Neural progenitor cell (in vitro differentiated cells): ENCODE measurements at regions not wholly inside any gene's neighbourhood (a gene's known extent, or its start where the extent isn't known, plus 50 kb on each side); places are given as distances from the start of the nearest gene placed in this dataset.

Experiments
- DNase-seq: peaks from one replicate; pipeline ENCODE4 v3.0.0-alpha.2; 2016; ENCODE audit warnings: low spot score
- H2AFZ ChIP-seq: fragments of 200-600 bp; sonication (generic); replicated peaks from 2 replicates; pipeline ENCODE4 v1.6.1; 2016; ENCODE audit warnings: antibody characterized with exemption
- H3F3A ChIP-seq: fragments of 200-600 bp; sonication (generic); 2 replicates; pipeline ENCODE4 v1.6.1; 2016; ENCODE audit warnings: antibody characterized with exemption, low read depth
- H3K27ac ChIP-seq: fragments of 200-600 bp; sonication (generic); 2 replicates; pipeline ENCODE4 v1.5.1; 2016; ENCODE audit warnings: mild to moderate bottlenecking
- H3K27me3 ChIP-seq: fragments of 200-600 bp; sonication (generic); 2 replicates; pipeline ENCODE4 v1.6.1; 2016; ENCODE audit warnings: mild to moderate bottlenecking, moderate library complexity
- H3K36me3 ChIP-seq: fragments of 200-600 bp; sonication (generic); 2 replicates; pipeline ENCODE4 v1.5.1; 2016
- H3K4me1 ChIP-seq: fragments of 200-600 bp; sonication (generic); 2 replicates; pipeline ENCODE4 v1.6.1; 2016; ENCODE audit warnings: mixed run types
- H3K4me2 ChIP-seq: fragments of 200-600 bp; sonication (generic); 2 replicates; pipeline ENCODE4 v1.6.1; 2016
- H3K4me3 ChIP-seq: fragments of 200-600 bp; sonication (generic); 2 replicates; pipeline ENCODE4 v1.5.1; 2016
- H3K79me2 ChIP-seq: fragments of 200-600 bp; sonication (generic); 2 replicates; pipeline ENCODE4 v1.6.1; 2016; ENCODE audit warnings: low read depth
- H3K9ac ChIP-seq: fragments of 200-600 bp; sonication (generic); 2 replicates; pipeline ENCODE4 v1.6.1; 2016
- H3K9me3 ChIP-seq: fragments of 200-600 bp; sonication (generic); 2 replicates; pipeline ENCODE4 v1.5.1; 2016; ENCODE audit warnings: low read depth
- H4K20me1 ChIP-seq: fragments of 200-600 bp; sonication (generic); 2 replicates; pipeline ENCODE4 v1.6.1; 2016; ENCODE audit warnings: low read depth
- H3K27ac Mint-ChIP-seq: 3 replicates; pipeline ENCODE4 v1.8.0; 2021; ENCODE audit warnings: mixed read lengths
- H3K27me3 Mint-ChIP-seq: 2 replicates; pipeline ENCODE4 v1.8.0; 2022; ENCODE audit warnings: low read depth, mild to moderate bottlenecking, inconsistent platforms, moderate library complexity, mixed read lengths; ENCODE audit not compliant: insufficient read depth
- H3K36me3 Mint-ChIP-seq: 3 replicates; pipeline ENCODE4 v1.8.0; 2021; ENCODE audit warnings: mixed read lengths
- H3K4me1 Mint-ChIP-seq: 3 replicates; pipeline ENCODE4 v1.8.0; 2021; ENCODE audit warnings: mixed read lengths
- H3K4me3 Mint-ChIP-seq: 3 replicates; pipeline ENCODE4 v1.8.0; 2021; ENCODE audit warnings: mild to moderate bottlenecking, moderate library complexity, mixed read lengths
- H3K9me3 Mint-ChIP-seq: 3 replicates; pipeline ENCODE4 v1.8.0; 2020; ENCODE audit warnings: mixed read lengths
- CTCF ChIP-seq: fragments of 200-600 bp; sonication (generic); IDR thresholded peaks from 2 replicates; pipeline ENCODE4 v1.5.1; 2017; ENCODE audit warnings: antibody characterized with exemption, mild to moderate bottlenecking
- EZH2 ChIP-seq: fragments of 200-600 bp; sonication (generic); IDR thresholded peaks from 2 replicates; pipeline ENCODE4 v1.6.1; 2017; ENCODE audit warnings: antibody characterized with exemption, mild to moderate bottlenecking, moderate library complexity
- EZH2phosphoT487 ChIP-seq: fragments of 200-600 bp; sonication (generic); IDR thresholded peaks from 2 replicates; pipeline ENCODE4 v1.6.1; 2017; ENCODE audit warnings: antibody characterized with exemption

- H3K27ac Mint-ChIP-seq = no peak overlapping the region
- H3K9me3 Mint-ChIP-seq = peaks cover 13% of the 10 kb centered on the region
- no peak for TF ChIP-seq EZH2phosphoT487
- no peak for TF ChIP-seq EZH2
- TF ChIP-seq CTCF = no peak
- Histone ChIP-seq H3K9me3 (no peaks in the 10 kb centered on the region), H3K4me1 (no peaks in the 10 kb centered on the region), H3K27me3 (no peaks in the 10 kb centered on the region), H3K4me2 (no peak overlapping the region), H4K20me1 (no peaks in the 10 kb centered on the region), H3K9ac (no peak overlapping the region), H2AFZ (no peak overlapping the region), H3K36me3 (no peaks in the 10 kb centered on the region), H3K79me2 (no peaks in the 10 kb centered on the region), H3F3A (no peaks in the 10 kb centered on the region), H3K27ac (no peak overlapping the region), H3K4me3 (no peak overlapping the region)
- no peaks in the 10 kb centered on the region for H3K4me1 Mint-ChIP-seq
- H3K4me3 Mint-ChIP-seq = no peak overlapping the region
- H3K36me3 Mint-ChIP-seq = no peaks in the 10 kb centered on the region
- no peak for DNase-seq
- peaks cover 2% of the 10 kb centered on the region for H3K27me3 Mint-ChIP-seq
Observed at GRCh38 chr2:144630459-144631215, 110.7 kb upstream of the ZEB2 start.

GRCh38 chr2:144629935-144630334 lies 110.0 kb upstream of the ZEB2 start:
- no peak overlapping the region for H3K4me3 Mint-ChIP-seq
- H3K9me3 Mint-ChIP-seq = peaks cover 6% of the 10 kb centered on the region
- Histone ChIP-seq H3K79me2 (no peaks in the 10 kb centered on the region), H4K20me1 (no peaks in the 10 kb centered on the region), H3F3A (no peaks in the 10 kb centered on the region), H3K36me3 (no peaks in the 10 kb centered on the region), H3K4me2 (no peak overlapping the region), H3K27me3 (no peaks in the 10 kb centered on the region), H3K9me3 (no peaks in the 10 kb centered on the region), H3K27ac (no peak overlapping the region), H3K4me1 (no peaks in the 10 kb centered on the region), H3K4me3 (no peak overlapping the region), H2AFZ (no peak overlapping the region), H3K9ac (no peak overlapping the region)
- no peak for DNase-seq
- peaks cover 2% of the 10 kb centered on the region for H3K27me3 Mint-ChIP-seq
- no peaks in the 10 kb centered on the region for H3K4me1 Mint-ChIP-seq
- TF ChIP-seq EZH2phosphoT487 (no peak), CTCF (no peak), EZH2 (no peak)
- no peak overlapping the region for H3K27ac Mint-ChIP-seq
- no peaks in the 10 kb centered on the region for H3K36me3 Mint-ChIP-seq

GRCh38 chr2:144628566-144628965 lies 108.6 kb upstream of the ZEB2 start:
- H3K27ac Mint-ChIP-seq = no peak overlapping the region
- DNase-seq = no peak
- no peaks in the 10 kb centered on the region for H3K27me3 ChIP-seq
- TF ChIP-seq EZH2phosphoT487 (no peak), CTCF (no peak), EZH2 (no peak)
- no peaks in the 10 kb centered on the region for H4K20me1 ChIP-seq
- H3F3A ChIP-seq = no peaks in the 10 kb centered on the region
- no peak overlapping the region for H3K4me3 Mint-ChIP-seq
- H3K27ac ChIP-seq = no peak overlapping the region
- no peaks in the 10 kb centered on the region for H3K27me3 Mint-ChIP-seq
- H3K4me1 Mint-ChIP-seq = no peaks in the 10 kb centered on the region
- peaks cover 4% of the 10 kb centered on the region for H3K9me3 Mint-ChIP-seq
- no peak overlapping the region for H3K4me3 ChIP-seq
- no peaks in the 10 kb centered on the region for H3K9me3 ChIP-seq
- H3K36me3 Mint-ChIP-seq = no peaks in the 10 kb centered on the region
- H3K79me2 ChIP-seq = no peaks in the 10 kb centered on the region
- no peak overlapping the region for H3K9ac ChIP-seq
- no peaks in the 10 kb centered on the region for H3K4me1 ChIP-seq
- H3K36me3 ChIP-seq = no peaks in the 10 kb centered on the region
- no peak overlapping the region for H2AFZ ChIP-seq
- H3K4me2 ChIP-seq = no peak overlapping the region
